ENCODE measurements at regions not wholly inside any gene's neighbourhood (a gene's known extent, or its start where the extent isn't known, plus 50 kb on each side); places are given as distances from the start of the nearest gene placed in this dataset.

GRCh38 chr5:27516437-27516836 is 478.1 kb upstream of the CDH9 start:
- no peak for DNase-seq

- no peak for DNase-seq
Observed at GRCh38 chr5:27511061-27511460, 472.7 kb upstream of the CDH9 start.

- DNase-seq, result no peak
Observed at GRCh38 chr5:27503813-27504212, 465.4 kb upstream of the CDH9 start.

GRCh38 chr5:27502236-27502635 is 463.9 kb upstream of the CDH9 start:
- no peak for DNase-seq

- no peak for DNase-seq
Observed at GRCh38 chr5:27497491-27497890, 459.1 kb upstream of the CDH9 start.

GRCh38 chr5:27494887-27495286 is 456.5 kb upstream of the CDH9 start:
- DNase-seq, result no peak

- DNase-seq, result no peak
Observed at GRCh38 chr5:27491746-27492439, 453.5 kb upstream of the CDH9 start.

GRCh38 chr5:27491047-27491446 is 452.7 kb upstream of the CDH9 start:
- DNase-seq, result no peak

- DNase-seq, result no peak
Observed at GRCh38 chr5:27489701-27490100, 451.3 kb upstream of the CDH9 start.

- DNase-seq, result no peak
Observed at GRCh38 chr5:27482663-27483062, 444.3 kb upstream of the CDH9 start.

GRCh38 chr5:27479859-27480258 is 441.5 kb upstream of the CDH9 start:
- DNase-seq, result no peak

GRCh38 chr5:27477550-27477949 is 439.2 kb upstream of the CDH9 start:
- no peak for DNase-seq

GRCh38 chr5:27476356-27476988 is 438.1 kb upstream of the CDH9 start:
- no peak for DNase-seq

- no peak for DNase-seq
Observed at GRCh38 chr5:27475063-27475462, 436.7 kb upstream of the CDH9 start.

- DNase-seq, result no peak
Observed at GRCh38 chr5:27474395-27474794, 436.0 kb upstream of the CDH9 start.

- no peak for DNase-seq
Observed at GRCh38 chr5:27474047-27474309, 435.6 kb upstream of the CDH9 start.

- no peak for DNase-seq
Observed at GRCh38 chr5:27473307-27474046, 435.1 kb upstream of the CDH9 start.

- DNase-seq, result no peak
Observed at GRCh38 chr5:27472871-27473270, 434.5 kb upstream of the CDH9 start.

- peak; percentile 28 for DNase-seq
Observed at GRCh38 chr5:27472000-27472763, 433.8 kb upstream of the CDH9 start.

- no peak for DNase-seq
Observed at GRCh38 chr5:27466959-27467358, 428.6 kb upstream of the CDH9 start.

GRCh38 chr5:27465140-27465539 is 426.8 kb upstream of the CDH9 start:
- no peak for DNase-seq

- no peak for DNase-seq
Observed at GRCh38 chr5:27463446-27464149, 425.2 kb upstream of the CDH9 start.

GRCh38 chr5:27462936-27463335 is 424.6 kb upstream of the CDH9 start:
- no peak for DNase-seq
